HG03103 (cell line): ENCODE measurements at regions not wholly inside any gene's neighbourhood (a gene's known extent, or its start where the extent isn't known, plus 50 kb on each side); places are given as distances from the start of the nearest gene placed in this dataset.
A peak's percentile ranks its signal among the peaks of the same experiment; 100 is the strongest.

Source experiments
- ATAC-seq: cut with Tn5 transposase; IDR thresholded peaks from one replicate; pipeline ENCODE4 v1.9.1; 2021; ENCODE audit warnings: low read depth; ENCODE audit not compliant: unreplicated experiment

DNA sequence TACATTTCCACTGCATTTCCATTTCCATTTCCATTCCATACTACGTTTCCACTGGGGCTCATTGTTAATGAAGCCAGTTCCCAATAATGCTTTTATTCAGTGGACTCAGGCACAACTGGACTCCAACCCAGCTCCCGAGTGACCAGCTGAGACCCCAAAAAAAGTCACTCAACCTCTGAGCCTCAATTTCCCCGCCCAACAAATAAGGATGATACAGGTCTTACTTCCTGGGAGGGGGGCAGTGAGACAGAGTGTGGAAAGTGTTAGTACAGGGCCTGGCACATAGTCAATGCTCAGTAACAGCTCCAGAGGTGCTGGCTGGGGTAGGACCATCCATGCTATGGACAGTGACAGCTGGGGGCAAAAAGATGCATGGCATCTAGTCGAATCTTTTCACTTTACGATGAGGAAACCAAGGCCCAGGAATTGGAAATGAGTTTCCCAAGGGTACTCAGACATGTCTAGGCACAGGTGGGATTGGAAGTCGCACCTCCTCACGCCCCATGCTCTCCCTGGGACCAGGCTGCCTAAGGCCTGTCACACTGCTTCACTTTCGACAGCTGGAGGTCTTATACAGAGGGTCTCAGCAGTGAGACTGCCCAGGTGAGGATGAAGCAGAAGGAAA is 226.5 kb downstream of the ANAPC1 start:
- ATAC-seq, result no peak

DNA sequence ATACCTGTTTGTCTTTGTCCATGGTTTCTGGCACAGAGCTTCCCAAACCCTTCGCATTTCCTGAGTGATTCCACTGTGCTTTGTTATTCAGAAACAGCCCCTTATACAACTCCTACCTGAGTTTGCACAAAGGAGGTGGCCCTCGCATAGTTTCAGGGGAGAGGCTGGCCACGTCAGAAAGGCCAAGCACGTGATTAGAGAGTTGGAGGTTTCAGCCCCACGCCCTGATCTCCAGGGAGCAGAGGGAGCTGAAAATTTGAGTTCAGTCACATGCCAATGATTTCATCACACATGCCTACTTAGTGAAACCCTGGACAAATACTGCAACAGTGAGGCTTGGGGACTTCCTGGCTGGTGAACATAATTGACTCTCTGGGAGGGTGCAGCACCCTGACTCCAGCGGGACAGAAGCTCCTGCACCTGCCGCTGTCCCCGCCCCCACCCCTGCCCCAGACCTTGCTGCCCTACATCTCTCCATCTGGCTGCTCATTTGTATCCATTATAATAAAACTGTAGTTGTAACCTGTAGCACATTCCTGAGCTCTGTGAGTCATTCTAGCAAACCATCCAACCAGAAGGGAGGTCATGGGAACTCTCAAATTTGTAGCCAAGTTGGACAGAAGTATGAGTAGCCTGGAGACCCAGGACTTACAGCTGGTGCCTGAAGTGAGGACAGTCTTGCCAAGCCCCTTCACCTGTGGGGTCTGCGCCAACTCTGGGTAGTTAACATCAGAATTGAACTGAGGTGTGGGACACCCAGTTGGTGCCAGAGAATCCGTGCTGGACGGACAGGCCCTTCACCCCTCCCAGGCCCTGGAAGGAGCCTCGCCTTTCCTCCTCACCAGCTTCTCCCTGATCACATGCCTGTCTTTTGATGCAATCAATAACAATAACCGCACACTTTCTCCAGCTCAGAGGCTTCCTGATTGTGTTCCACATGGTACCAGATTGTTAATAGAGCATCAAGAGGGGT is 224.3 kb downstream of the ANAPC1 start:
- ATAC-seq, result no peak

DNA sequence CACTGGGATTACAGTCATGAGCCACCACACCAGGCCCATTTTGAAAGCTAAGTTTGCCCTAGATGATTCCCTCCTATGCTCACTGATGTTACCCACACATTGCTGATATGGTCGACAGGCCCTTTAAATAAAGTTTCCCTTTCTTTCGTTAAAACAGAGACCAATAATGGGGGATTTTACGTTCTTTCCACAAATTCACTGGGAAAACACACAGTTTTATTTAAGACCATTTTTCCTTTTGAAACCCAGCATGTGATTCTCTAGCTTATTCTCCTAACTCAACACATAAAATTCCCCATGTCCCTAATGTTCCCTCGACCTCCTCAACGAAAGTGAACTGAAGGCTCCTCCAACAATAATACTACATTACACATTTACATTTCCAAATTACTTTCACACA is 223.2 kb downstream of the ANAPC1 start:
- no peak for ATAC-seq

DNA sequence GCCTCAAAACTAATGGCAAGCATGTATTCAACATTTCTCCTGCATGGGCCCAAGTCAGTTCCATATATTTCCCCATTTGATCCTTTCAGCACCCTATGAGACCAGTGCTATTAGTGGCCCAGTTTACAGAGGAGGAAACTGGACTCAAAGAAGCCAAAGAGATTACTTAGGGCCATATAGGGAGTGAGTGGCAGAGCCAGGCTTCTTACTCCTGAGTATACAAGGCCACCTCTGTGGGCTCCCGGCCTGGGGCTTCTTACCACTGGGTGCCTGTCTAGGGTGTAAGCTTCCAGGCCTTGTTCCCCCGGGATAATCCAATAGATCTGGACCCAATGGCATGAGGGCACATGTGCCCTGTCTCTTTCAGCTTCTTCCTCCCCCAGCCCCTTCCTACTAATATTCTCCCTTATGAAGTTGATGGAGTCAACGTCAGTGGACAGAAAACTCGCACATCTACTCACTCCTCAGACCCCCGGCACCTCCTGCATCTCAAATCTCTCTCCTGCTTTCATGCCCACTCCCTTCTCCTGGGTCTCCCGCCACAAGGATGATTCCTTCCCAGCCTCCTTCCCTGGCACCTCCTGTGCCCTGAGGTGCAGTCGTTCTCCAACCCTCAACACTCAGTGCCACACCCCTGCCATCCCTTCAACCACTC is 222.6 kb downstream of the ANAPC1 start:
- no peak for ATAC-seq

DNA sequence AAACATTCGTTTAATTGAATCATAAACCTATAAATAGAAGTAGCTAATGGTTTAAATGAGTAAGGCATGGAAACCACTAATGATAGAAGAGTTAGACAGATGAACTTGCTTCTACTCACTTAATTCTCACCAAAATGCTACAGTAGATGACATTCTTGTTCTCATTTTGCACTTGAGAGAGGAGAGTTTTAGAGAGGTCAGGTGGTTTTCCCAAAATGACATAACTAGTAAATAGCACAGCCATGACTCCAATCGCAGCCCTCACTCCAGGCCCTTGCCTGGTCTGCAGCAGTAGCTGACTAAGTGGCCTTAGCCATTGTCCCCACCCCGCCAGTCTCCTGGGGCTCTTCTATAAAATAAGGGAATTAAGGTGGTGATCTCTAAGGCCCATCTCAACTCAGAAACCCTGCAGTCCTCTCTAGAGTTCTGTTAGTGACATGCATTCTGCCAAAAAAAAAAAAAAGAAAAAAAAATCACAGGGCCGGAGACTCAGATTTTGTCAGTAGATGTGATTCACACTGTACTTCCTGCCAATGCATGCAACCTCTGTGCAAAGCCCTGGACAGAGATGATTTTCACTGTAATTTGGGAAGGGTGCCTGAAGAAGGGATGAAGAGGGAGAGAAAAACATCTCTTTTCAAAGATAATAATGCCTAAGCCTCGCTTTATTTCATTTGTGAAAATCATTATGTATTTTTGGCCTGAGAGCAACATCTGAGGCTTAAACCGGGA is 221.8 kb downstream of the ANAPC1 start:
- ATAC-seq, result no peak

DNA sequence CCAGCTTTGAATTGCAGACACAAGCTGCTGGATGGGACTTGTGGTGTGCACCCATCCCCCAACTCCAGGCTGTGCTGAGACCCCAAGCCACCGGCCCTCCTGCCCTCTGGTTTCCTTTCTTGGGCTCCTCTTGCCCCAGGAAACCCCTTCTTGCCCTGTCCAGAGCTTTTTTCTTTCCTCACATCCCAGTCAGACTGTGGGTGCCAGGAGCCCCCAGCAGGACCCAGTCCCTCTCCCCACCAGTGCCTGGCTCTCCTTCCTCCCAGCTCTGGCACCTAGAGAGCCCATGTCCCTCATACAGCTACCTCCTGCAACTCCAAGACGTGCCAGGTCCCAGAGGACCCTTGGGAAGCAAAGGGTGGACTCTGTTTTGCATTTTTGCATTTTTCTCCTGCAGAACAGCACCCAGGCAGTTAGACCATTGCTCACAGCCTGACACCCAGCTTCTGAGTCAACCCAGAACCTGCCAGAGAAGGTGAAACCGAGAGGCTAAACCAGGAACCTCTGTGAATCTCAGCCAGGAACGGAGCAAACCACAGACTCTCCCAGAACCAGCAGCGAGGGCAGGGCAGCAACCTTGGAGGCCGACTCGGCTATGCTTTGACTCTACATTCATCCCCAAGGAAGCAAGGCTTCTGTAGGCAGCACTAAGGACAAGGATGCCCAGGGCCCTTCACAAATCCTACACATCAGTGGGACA is 221.1 kb downstream of the ANAPC1 start:
- peak; percentile 79 for ATAC-seq

DNA sequence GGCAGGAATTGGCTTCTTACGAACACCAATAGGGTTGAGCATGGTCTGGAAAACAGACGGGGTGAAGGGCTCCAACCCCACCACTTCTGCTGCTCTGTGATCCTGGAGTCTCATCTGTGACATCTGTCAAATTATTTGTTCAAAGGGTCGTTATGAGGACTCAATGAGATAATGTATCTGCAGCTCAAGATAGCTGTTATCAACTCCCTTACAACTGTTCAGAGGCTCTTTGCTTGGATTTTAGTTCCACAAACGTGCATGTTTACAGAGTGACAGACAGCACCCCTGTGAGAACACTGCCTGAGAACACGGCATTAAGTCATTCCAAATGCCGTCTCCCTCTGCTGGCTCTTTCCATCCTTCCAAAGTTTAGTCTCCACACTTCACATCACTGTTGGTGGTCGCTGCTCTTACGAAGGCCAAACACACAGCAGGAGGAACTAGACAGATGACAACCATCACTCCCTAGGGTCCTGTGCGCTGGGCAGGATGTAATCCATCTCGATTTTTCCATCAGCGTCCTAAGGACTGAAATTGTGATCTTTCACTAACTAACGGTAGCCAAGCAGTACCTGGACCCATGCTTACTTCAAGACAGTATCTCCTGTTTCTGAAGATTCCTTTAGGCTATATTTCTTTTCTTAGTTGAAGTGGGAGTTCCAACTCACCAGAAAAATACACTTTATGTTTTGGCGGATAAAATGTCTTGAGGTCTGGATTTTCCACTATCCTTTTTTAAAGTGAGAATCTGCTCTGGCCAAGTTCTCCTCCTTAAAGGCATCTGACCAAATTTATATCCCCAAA is 220.3 kb downstream of the ANAPC1 start:
- ATAC-seq, result no peak

DNA sequence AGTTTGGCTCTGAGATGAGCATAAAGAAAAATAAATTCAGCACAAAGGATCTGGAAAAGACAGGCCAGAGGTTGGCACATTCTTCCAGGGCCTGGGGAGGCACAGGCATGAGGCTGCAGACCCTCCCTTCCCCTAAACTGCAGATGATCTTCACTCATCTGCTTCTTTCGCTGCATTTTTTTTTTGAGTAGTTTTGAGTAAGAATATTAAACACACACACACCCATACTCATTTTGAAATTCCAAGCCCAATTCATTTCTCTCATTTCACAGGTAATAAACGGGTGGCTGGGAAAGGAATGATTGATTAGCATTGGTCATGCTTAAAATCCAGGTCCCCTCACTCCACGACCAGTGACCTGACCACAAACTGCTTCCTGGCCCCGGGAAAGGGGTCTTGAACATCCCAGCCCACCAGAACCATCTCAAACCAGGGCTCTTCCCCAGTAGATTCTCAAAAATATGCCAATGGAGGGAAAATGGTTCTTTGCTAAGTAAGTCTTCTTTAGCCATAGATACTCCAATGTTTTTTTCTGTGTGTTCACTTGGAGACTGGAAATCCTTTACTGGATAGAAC is 219.6 kb downstream of the ANAPC1 start:
- no peak for ATAC-seq

DNA sequence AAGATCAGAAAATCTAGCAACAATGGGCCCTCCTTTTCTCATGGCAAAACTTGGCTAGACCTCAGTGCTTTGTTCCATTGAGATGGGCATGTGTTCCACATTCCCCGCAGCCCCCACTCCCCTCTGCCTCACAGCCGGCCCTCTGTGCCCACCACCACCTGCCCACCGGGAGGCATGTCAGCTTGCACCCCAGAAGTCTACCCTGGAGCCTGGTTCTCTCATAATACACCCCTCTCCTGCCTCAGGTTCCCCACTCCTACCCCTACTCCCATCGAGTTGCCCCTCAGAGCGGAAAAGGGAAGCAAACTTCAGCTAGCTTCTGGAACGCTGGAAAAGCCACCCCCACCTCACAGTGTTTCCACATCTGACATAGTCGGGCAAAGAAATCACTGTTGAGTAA is 219.0 kb downstream of the ANAPC1 start:
- no peak for ATAC-seq

DNA sequence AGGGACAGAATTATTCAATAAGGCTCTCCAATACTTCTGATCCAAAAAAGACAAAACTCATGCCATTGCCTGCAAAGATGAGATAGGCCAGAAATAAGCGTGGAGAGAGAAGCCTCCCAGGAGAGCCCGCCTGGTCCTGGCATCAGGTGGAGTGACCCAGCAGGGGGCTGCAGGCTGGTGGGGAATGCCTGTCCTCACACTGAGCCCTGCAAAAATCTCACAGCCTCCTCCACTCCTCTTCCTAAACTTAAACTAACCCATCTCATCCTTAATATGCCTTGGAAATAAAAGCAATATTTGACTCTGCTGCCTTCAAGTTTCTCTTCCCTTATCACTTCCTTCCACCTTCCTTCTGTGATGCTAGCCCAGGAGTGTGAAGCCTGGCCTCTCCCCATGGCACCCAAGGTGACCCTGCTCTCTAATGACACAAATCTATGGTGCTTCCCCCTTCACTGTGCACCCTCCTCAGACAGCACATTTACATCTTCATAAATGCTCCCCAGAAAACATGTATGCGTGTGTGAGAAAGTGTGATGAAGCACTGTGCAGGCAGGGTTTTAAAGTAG is 218.4 kb downstream of the ANAPC1 start:
- no peak for ATAC-seq

DNA sequence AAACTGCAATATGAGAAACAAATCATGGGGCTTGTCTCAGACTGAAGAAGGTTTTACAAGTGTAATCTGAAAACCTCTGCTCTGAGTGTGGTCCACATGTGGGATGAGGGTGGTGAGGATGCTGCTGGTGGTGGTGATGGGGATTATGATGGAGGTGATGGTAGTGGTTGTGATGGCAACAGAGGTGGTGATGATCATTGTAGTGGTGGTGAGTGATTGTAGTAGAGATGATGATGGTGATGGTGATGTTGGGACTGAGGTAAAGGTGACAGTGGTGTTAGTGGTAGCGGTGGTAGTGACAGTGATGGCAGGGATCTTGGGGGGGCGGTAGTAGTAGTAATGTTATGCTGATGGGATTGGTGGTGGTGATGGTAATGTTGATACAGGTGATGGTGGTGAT is 217.8 kb downstream of the ANAPC1 start:
- no peak for ATAC-seq

DNA sequence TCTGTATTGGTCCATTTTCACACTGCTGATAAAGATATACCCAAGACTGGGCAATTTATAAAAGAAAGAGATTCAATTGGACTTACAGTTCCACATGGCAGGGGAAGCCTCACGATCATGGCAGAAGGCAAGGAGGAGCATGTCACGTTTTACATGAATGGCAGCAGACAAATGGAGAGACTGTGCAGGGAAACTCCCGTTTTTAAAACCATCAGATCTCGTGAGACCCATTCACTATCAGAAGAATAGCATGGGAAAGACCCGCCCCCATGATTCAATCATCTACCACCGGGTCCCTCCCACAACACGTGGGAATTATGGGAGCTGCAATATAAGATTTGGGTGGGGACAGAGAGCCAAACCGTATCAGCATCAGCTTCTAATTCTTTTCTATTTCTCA is 217.0 kb downstream of the ANAPC1 start:
- ATAC-seq, result no peak

DNA sequence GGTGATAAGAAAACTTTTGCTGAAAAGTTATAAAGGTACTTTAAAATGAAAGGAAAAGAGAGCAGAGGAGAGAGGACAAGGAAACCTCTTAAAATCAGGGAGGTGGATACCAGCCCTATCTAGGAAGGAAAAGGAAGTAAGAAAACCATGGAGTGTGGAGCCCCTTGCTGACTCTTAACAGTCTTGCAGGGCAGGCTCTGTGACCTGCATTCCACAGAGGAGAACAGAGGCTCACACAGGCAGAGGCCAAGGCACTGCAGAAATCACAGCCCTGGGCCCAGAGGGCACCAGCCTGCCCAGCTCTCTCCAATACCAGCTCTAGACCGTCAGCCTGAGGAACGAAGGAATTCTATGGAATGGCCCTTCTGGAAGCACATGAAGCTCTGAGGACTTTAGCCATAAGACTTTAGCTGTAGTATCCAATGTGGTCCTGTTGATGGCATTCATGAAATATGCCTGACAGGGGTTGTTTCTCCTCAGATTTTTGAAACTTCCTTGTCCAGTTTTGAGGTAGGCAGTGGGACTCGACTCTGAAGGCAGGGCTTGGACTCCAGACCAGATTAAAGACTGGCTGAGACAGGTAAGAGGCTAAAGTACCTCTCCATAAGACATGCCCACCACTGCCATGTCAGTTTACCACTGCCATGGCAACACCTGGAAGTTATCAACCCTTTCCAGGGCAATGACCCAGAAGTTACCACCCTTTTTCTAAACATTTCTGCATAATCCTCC is 216.3 kb downstream of the ANAPC1 start:
- ATAC-seq, result no peak

DNA sequence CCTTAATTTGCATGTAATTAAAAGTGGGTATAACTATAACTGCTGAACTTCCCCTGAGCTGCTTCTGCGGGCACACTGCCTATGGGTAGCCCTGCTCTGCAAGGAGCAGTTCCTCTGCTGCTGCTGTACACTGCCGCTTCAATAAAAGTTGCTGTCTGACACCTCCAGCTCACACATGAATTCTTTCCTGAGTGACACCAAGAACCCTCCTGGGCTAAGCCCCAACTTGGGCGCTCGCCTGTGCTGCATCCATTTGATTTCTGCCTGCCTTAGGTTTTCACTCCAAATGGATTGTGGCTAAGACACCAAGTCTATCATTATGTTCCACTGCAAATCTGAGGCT is 215.7 kb downstream of the ANAPC1 start:
- no peak for ATAC-seq

DNA sequence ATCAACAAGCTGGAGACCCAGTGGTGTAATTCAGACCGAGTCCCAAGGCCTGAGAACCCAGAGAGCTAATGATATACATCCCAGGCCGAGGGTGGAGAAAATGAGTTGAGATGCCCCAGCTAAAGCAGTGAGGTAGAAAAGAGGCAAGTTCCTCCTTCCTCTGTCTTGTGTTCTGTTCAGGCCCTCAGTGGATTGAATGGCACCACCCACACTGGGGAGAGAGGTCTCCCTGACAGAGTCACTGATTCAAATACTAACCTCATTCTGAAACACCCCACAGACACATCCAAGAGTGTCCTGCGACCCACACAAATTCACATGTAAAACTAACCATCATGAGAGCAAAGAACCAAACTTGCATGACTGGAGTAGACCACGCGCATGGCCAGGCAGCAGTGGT is 215.3 kb downstream of the ANAPC1 start:
- ATAC-seq, result no peak

DNA sequence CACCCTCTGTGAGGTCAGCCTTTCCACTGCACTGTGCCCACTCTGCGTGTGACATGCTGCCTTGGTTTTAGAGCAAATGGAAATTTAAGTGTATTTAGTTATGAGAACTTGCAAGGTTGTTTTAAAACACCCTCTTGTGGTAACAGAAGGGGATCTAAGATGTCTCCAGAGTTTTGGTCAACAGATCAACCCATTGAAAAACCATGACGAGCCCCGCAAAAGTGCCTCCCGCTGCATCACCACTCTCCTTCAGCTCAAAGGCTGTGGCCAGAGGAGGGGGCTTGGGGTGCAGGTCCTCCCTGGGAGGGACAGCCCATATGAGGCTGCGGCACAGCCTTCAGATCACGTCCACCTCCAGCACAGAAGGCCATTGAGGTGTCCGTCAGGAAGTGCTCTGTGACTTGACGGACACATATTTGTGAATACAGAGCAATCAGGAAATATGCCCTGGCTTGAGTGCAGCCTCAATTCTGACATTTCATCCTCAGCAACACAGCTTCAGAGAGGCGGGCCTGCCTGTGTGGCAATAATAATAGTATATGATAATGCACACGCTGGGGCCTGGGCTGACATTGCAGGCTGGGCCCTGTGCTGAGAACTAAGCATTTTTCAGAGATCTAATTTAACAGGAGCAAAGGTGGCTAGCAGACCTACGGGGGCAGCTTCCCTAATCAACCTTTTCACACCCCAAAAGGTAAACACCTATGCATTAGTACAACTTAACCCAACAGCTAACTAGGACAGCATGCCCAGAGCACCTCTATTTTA is 213.9 kb downstream of the ANAPC1 start:
- ATAC-seq, result no peak

DNA sequence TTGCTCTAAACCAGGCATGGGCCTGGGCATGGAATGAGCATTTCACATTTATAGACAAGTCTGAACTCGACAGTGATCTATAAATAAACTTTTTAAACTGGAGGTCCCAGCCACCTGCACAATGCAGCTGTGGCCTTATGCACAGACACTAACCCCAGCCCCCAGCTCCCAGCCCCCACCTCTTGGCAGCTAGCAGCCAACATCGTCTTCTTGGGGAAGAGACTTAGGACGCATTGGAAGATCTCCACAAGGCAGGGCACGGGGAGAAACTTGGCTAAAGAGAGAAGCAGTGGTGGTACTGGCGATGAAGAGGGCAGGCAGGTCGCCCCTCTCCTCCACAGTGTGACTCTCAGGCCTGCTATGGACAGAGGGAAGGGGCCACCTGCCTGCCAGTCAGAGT is 213.2 kb downstream of the ANAPC1 start:
- ATAC-seq, result no peak
